IMR-90 (cell line): ENCODE measurements at regions not wholly inside any gene's neighbourhood (a gene's known extent, or its start where the extent isn't known, plus 50 kb on each side); places are given as distances from the start of the nearest gene placed in this dataset.

Experiments
- ATAC-seq: fragments of 200-7000 bp; cut with Tn5 transposase; 2 replicates; pipeline ENCODE4 v1.9.1; 2020; ENCODE audit warnings: low read depth, mild to moderate bottlenecking, moderate library complexity
- BruUV-seq: library from RNA; stranded (reverse); fragments of 400-500 nt; replicated peaks from 2 replicates; lab custom pipeline; 2021; lab: Mats Ljungman, UMichigan
- CTCF ChIA-PET: fragments of 300-600 bp; formaldehyde crosslinking; extraction: SDS; loops from one replicate; lab custom pipeline; 2021; ENCODE audit warnings: antibody characterized with exemption; lab: Yijun Ruan, JAX
- POLR2A ChIA-PET: fragments of 300-600 bp; sonication (Branson Sonifier 250); formaldehyde crosslinking; loops from one replicate; lab custom pipeline; 2022; ENCODE audit warnings: antibody characterized with exemption; ENCODE audit not compliant: unreplicated experiment; lab: Charles Lee
- DNase-seq: peaks from one replicate; pipeline ENCODE4 v3.0.0; 2013
- H2AFZ ChIP-seq: replicated peaks from 2 replicates; pipeline ENCODE3; 2013; ENCODE audit warnings: low read length, mild to moderate bottlenecking; ENCODE audit not compliant: poor library complexity
- H2AK5ac ChIP-seq: 2 replicates; pipeline ENCODE4 v1.6.1; 2013; ENCODE audit warnings: low read depth, low read length, inconsistent platforms
- H2AK9ac ChIP-seq: replicated peaks from 2 replicates; pipeline ENCODE3; 2013; ENCODE audit warnings: mild to moderate bottlenecking, low read depth, low read length, moderate library complexity; ENCODE audit not compliant: poor library complexity
- H2BK120ac ChIP-seq: 2 replicates; pipeline ENCODE4 v1.6.1; 2013; ENCODE audit warnings: low read depth, low read length, inconsistent platforms
- H2BK15ac ChIP-seq: 3 replicates; pipeline ENCODE4 v1.6.1; 2013; ENCODE audit warnings: low read depth, low read length, inconsistent platforms
- H2BK20ac ChIP-seq: 2 replicates; pipeline ENCODE4 v1.6.1; 2013; ENCODE audit warnings: low read depth, mild to moderate bottlenecking, inconsistent platforms, low read length, moderate library complexity
- H2BK5ac ChIP-seq: 2 replicates; pipeline ENCODE4 v1.6.1; 2013; ENCODE audit warnings: mild to moderate bottlenecking, low read depth, low read length, inconsistent platforms; ENCODE audit not compliant: poor library complexity, severe bottlenecking
- H3K14ac ChIP-seq: replicated peaks from 2 replicates; pipeline ENCODE4 v1.6.1; 2013; ENCODE audit warnings: low read depth, low read length, inconsistent platforms
- H3K18ac ChIP-seq: 2 replicates; pipeline ENCODE4 v1.6.1; 2013; ENCODE audit warnings: low read depth, low read length, control low read depth
- H3K23ac ChIP-seq: 2 replicates; pipeline ENCODE4 v1.6.1; 2013; ENCODE audit warnings: low read depth, low read length, inconsistent platforms
- H3K27ac ChIP-seq: 2 replicates; pipeline ENCODE4 v1.5.1; 2013; ENCODE audit warnings: mild to moderate bottlenecking, control low read depth, low read length; ENCODE audit not compliant: insufficient read depth
- H3K27me3 ChIP-seq: 2 replicates; pipeline ENCODE4 v1.6.1; 2013; ENCODE audit warnings: low read length; ENCODE audit not compliant: control insufficient read depth, insufficient read depth
- H3K36me3 ChIP-seq: 2 replicates; pipeline ENCODE4 v1.6.1; 2013; ENCODE audit warnings: low read length, mixed read lengths; ENCODE audit not compliant: control insufficient read depth, insufficient read depth
- H3K4ac ChIP-seq: 2 replicates; pipeline ENCODE4 v1.6.1; 2013; ENCODE audit warnings: low read depth, low read length, inconsistent platforms
- H3K4me1 ChIP-seq: 2 replicates; pipeline ENCODE4 v1.6.1; 2013; ENCODE audit warnings: low read length, mixed read lengths; ENCODE audit not compliant: control insufficient read depth, insufficient read depth
- H3K4me2 ChIP-seq: 2 replicates; pipeline ENCODE4 v1.6.1; 2013; ENCODE audit warnings: low read depth, mild to moderate bottlenecking, control low read depth, low read length, moderate library complexity
- H3K4me3 ChIP-seq: 2 replicates; pipeline ENCODE4 v1.5.1; 2013; ENCODE audit warnings: low read depth, mild to moderate bottlenecking, control low read depth, low read length, moderate library complexity; ENCODE audit not compliant: insufficient read depth
- H3K56ac ChIP-seq: 2 replicates; pipeline ENCODE4 v1.6.1; 2013; ENCODE audit warnings: low read length, inconsistent platforms; ENCODE audit not compliant: insufficient read depth; ENCODE audit errors: extremely low read depth
- H3K79me1 ChIP-seq, 2 experiments: 2 replicates each; pipeline ENCODE4 v1.6.1; 2013; ENCODE audit warnings: low read length in 2 of 2, inconsistent platforms in 1 of 2, low read depth in 1 of 2
- H3K9ac ChIP-seq: 2 replicates; pipeline ENCODE4 v1.6.1; 2013; ENCODE audit warnings: low read depth, low read length, control low read depth
- H3K9me1 ChIP-seq: 2 replicates; pipeline ENCODE4 v1.6.1; 2013; ENCODE audit warnings: low read length, inconsistent platforms; ENCODE audit not compliant: insufficient read depth
- H3K9me3 ChIP-seq: 2 replicates; pipeline ENCODE4 v1.6.1; 2013; ENCODE audit warnings: low read length; ENCODE audit not compliant: control insufficient read depth, insufficient read depth
- H4K20me1 ChIP-seq: 2 replicates; pipeline ENCODE4 v1.6.1; 2013; ENCODE audit warnings: low read length, inconsistent platforms; ENCODE audit not compliant: insufficient read depth
- H4K5ac ChIP-seq: 2 replicates; pipeline ENCODE4 v1.6.1; 2013; ENCODE audit warnings: mild to moderate bottlenecking, low read depth, low read length, control low read depth
- H4K8ac ChIP-seq, 2 experiments: 2 replicates each; pipeline ENCODE4 v1.6.1; 2013; ENCODE audit warnings: low read depth in 2 of 2, low read length in 2 of 2, control low read depth in 1 of 2, inconsistent platforms in 1 of 2
- H4K91ac ChIP-seq: 2 replicates; pipeline ENCODE4 v1.6.1; 2013; ENCODE audit warnings: low read depth, low read length, inconsistent platforms; ENCODE audit not compliant: insufficient read depth
- BHLHE40 ChIP-seq: fragments of 150-350 bp; IDR thresholded peaks from 2 replicates; pipeline ENCODE4 v1.6.1; 2016; ENCODE audit warnings: mild to moderate bottlenecking, low read depth, low read length
- CEBPB ChIP-seq: IDR thresholded peaks from 2 replicates; pipeline ENCODE4 v1.6.1; 2012; ENCODE audit warnings: low read depth, low read length, improper control_type of control experiment
- CHD1 ChIP-seq: IDR thresholded peaks from 2 replicates; pipeline ENCODE4 v1.6.1; 2012; ENCODE audit warnings: low read depth, low read length, improper control_type of control experiment
- FOS ChIP-seq: fragments of 150-350 bp; IDR thresholded peaks from 2 replicates; pipeline ENCODE4 v1.6.1; 2016; ENCODE audit warnings: low read depth, low read length
- MAFK ChIP-seq: IDR thresholded peaks from 2 replicates; pipeline ENCODE4 v1.6.1; 2012; ENCODE audit warnings: low read depth, low read length, improper control_type of control experiment
- MAZ ChIP-seq: IDR thresholded peaks from 2 replicates; pipeline ENCODE4 v1.6.1; 2012; ENCODE audit warnings: low read depth, mild to moderate bottlenecking, low read length, improper control_type of control experiment, moderate library complexity, borderline replicate concordance
- MXI1 ChIP-seq: IDR thresholded peaks from 2 replicates; pipeline ENCODE4 v1.6.1; 2012; ENCODE audit warnings: low read depth, mild to moderate bottlenecking, low read length, moderate library complexity, borderline replicate concordance
- NFE2L2 ChIP-seq: fragments of 150-350 bp; IDR thresholded peaks from 2 replicates; pipeline ENCODE4 v1.6.1; 2016; ENCODE audit warnings: low read depth, mild to moderate bottlenecking, low read length
- POLR2A ChIP-seq: IDR thresholded peaks from 2 replicates; pipeline ENCODE4 v1.6.1; 2012; ENCODE audit warnings: mild to moderate bottlenecking, low read depth, low read length
- RAD21 ChIP-seq: IDR thresholded peaks from 2 replicates; pipeline ENCODE4 v1.6.1; 2012; ENCODE audit warnings: low read length, improper control_type of control experiment
- RCOR1 ChIP-seq: IDR thresholded peaks from 2 replicates; pipeline ENCODE4 v1.6.1; 2012; ENCODE audit warnings: mild to moderate bottlenecking, low read length, improper control_type of control experiment; ENCODE audit not compliant: insufficient replicate concordance
- RFX5 ChIP-seq: IDR thresholded peaks from 2 replicates; pipeline ENCODE4 v1.8.0; 2012; ENCODE audit warnings: low read depth, mild to moderate bottlenecking, low read length, moderate library complexity
- SMC3 ChIP-seq: fragments of 150-350 bp; IDR thresholded peaks from 2 replicates; pipeline ENCODE4 v1.6.1; 2016; ENCODE audit warnings: low read depth, mild to moderate bottlenecking, antibody characterized with exemption, low read length, moderate library complexity
- WGBS, 2 experiments: methylation state at CpG; one replicate each; pipeline versions ENCODE4 v1.1.5 to v1.1.7; 2013; ENCODE audit warnings: missing lambda C conversion rate in 2 of 2; ENCODE audit not compliant: insufficient read length in 1 of 2; ENCODE audit errors: extremely low coverage in 2 of 2; 5-methylcytosine and 5-hydroxymethylcytosine counted together
- dilution Hi-C: fragments of 300-500 bp; cut with HindIII; formaldehyde crosslinking; loops from one replicate; pipeline ENCODE4 v1.14.3; 2018; ENCODE audit warnings: low sequenced_read_pairs; ENCODE audit not compliant: unreplicated experiment
- in situ Hi-C: fragments of 300-500 bp; cut with MboI; formaldehyde crosslinking; loops from 3 replicates; pipeline ENCODE4 v1.14.3; 2019; ENCODE audit warnings: low sequenced_read_pairs, inconsistent platforms, mixed read lengths
- intact Hi-C: fragments of 100-400 bp; cut with micrococcal nuclease; formaldehyde crosslinking; loops from 2 replicates; pipeline ENCODE4 v1.10.0; 2022
- TF ChIP-seq, protein P1 (sequence below): conservative IDR thresholded peaks from 2 replicates; pipeline ENCODE4 v1.5.1; 2012; ENCODE audit warnings: mild to moderate bottlenecking, low read depth, low read length, improper control_type of control experiment
- TF ChIP-seq, protein P2 (sequence below): fragments of 150-350 bp; IDR thresholded peaks from 2 replicates; pipeline ENCODE4 v1.6.1; 2016; ENCODE audit warnings: low read depth, mild to moderate bottlenecking, low read length, moderate library complexity, borderline replicate concordance
- TF ChIP-seq, protein P3 (sequence below): fragments of 150-350 bp; IDR thresholded peaks from 2 replicates; pipeline ENCODE4 v1.6.1; 2017; ENCODE audit warnings: mild to moderate bottlenecking, antibody characterized with exemption, low read length, low read depth

DNA sequence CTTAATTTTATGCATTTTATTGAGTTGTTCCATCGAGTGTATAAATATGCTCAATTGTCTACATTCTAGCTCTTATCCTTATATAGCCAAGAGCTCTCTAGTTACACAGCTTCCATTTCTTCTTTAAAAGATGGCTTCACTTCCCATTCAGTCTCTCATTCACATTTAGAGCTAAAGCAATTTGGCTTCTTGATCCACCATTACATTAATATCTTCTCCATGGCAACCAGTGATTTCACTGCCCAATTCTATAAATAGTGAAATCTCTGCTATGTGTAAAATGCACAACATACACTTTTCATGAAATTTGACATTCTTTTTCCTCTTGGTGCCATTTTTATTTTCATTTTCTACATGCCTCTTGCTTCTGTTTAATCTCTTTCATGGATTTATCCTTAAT lies 696.9 kb upstream of the ATXN8OS start:
- ChIA-PET CTCF (no interaction called here), POLR2A (no interaction called here)
- H3K4me2 ChIP-seq, result no peak overlapping the region
- no peak overlapping the region for H4K5ac ChIP-seq
- no peaks in the 10 kb centered on the region for H3K9me1 ChIP-seq
- WGBS, 2 experiments, result no CpG with 5 or more reads among the region's 1 CpG
- H3K27me3 ChIP-seq, result no peaks in the 10 kb centered on the region
- H3K18ac ChIP-seq, result no peak overlapping the region
- no peak overlapping the region for H3K4me3 ChIP-seq
- H3K56ac ChIP-seq, result no peak overlapping the region
- DNase-seq (no peak), ATAC-seq (no peak)
- H4K91ac ChIP-seq, result no peak overlapping the region
- H3K4me1 ChIP-seq, result no peaks in the 10 kb centered on the region
- H4K8ac ChIP-seq, result no peak overlapping the region
- H2BK20ac ChIP-seq, result no peak overlapping the region
- H2BK15ac ChIP-seq, result no peak overlapping the region
- no peak overlapping the region for H3K4ac ChIP-seq
- no peak overlapping the region for H3K23ac ChIP-seq
- H3K14ac ChIP-seq, result no peak overlapping the region
- in situ Hi-C loops (no loop called here), intact Hi-C loops (no loop called here), dilution Hi-C loops (no loop called here)
- BruUV-seq, result no TSS peak
- H3K36me3 ChIP-seq, result no peaks in the 10 kb centered on the region
- no peak overlapping the region for H2AK5ac ChIP-seq
- no peak overlapping the region for H2AFZ ChIP-seq
- H3K27ac ChIP-seq, result no peak overlapping the region
- no peaks in the 10 kb centered on the region for H3K79me1 ChIP-seq
- no peak overlapping the region for H2BK120ac ChIP-seq
- H4K20me1 ChIP-seq, result no peaks in the 10 kb centered on the region
- H3K9ac ChIP-seq, result no peak overlapping the region
- H2BK5ac ChIP-seq, result no peak overlapping the region
- no peak overlapping the region for H2AK9ac ChIP-seq
- TF ChIP-seq SMC3 (no peak), CHD1 (no peak), FOS (no peak), BHLHE40 (no peak), RCOR1 (no peak), CEBPB (no peak), POLR2A (no peak), RAD21 (no peak), RFX5 (no peak), MXI1 (no peak), MAZ (no peak), MAFK (no peak), NFE2L2 (no peak)
- TF ChIP-seq, protein P1, sequence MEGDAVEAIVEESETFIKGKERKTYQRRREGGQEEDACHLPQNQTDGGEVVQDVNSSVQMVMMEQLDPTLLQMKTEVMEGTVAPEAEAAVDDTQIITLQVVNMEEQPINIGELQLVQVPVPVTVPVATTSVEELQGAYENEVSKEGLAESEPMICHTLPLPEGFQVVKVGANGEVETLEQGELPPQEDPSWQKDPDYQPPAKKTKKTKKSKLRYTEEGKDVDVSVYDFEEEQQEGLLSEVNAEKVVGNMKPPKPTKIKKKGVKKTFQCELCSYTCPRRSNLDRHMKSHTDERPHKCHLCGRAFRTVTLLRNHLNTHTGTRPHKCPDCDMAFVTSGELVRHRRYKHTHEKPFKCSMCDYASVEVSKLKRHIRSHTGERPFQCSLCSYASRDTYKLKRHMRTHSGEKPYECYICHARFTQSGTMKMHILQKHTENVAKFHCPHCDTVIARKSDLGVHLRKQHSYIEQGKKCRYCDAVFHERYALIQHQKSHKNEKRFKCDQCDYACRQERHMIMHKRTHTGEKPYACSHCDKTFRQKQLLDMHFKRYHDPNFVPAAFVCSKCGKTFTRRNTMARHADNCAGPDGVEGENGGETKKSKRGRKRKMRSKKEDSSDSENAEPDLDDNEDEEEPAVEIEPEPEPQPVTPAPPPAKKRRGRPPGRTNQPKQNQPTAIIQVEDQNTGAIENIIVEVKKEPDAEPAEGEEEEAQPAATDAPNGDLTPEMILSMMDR, result no peak
- TF ChIP-seq, protein P2, sequence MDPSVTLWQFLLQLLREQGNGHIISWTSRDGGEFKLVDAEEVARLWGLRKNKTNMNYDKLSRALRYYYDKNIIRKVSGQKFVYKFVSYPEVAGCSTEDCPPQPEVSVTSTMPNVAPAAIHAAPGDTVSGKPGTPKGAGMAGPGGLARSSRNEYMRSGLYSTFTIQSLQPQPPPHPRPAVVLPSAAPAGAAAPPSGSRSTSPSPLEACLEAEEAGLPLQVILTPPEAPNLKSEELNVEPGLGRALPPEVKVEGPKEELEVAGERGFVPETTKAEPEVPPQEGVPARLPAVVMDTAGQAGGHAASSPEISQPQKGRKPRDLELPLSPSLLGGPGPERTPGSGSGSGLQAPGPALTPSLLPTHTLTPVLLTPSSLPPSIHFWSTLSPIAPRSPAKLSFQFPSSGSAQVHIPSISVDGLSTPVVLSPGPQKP, result no peak
- TF ChIP-seq, protein P3, sequence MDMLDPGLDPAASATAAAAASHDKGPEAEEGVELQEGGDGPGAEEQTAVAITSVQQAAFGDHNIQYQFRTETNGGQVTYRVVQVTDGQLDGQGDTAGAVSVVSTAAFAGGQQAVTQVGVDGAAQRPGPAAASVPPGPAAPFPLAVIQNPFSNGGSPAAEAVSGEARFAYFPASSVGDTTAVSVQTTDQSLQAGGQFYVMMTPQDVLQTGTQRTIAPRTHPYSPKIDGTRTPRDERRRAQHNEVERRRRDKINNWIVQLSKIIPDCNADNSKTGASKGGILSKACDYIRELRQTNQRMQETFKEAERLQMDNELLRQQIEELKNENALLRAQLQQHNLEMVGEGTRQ, result no peak
- peaks cover 7% of the 10 kb centered on the region; the same call in 1 of the 2 replicates for H3K9me3 ChIP-seq
